Bronchial epithelial cell (primary cell): ENCODE measurements at regions not wholly inside any gene's neighbourhood (a gene's known extent, or its start where the extent isn't known, plus 50 kb on each side); places are given as distances from the start of the nearest gene placed in this dataset.
"Not testable (repeated sequence)": the region's sequence is repeated elsewhere in the genome, so short reads cannot be mapped to it uniquely, and the experiment has no call there.

ENCODE experiments used
- DNase-seq: peaks from one replicate; pipeline ENCODE4 v3.0.0-alpha.2; 2010; ENCODE audit warnings: low read depth
- FAIRE-seq: peaks from 2 replicates; lab custom pipeline; 2011; peaks lifted over from hg19 to GRCh38; lab: Jason Lieb, UNC
- H3K27me3 ChIP-seq: 2 replicates; pipeline ENCODE4 v1.5.1; 2011; ENCODE audit warnings: low read length; ENCODE audit not compliant: control insufficient read depth, insufficient read depth
- H3K36me3 ChIP-seq: 2 replicates; pipeline ENCODE4 v1.5.1; 2011; ENCODE audit warnings: low read length; ENCODE audit not compliant: control insufficient read depth, insufficient read depth
- H3K4me3 ChIP-seq: 2 replicates; pipeline ENCODE4 v1.5.1; 2011; ENCODE audit warnings: mild to moderate bottlenecking, low read depth, low read length, control low read depth
- CTCF ChIP-seq: IDR thresholded peaks from 2 replicates; pipeline ENCODE4 v1.5.1; 2011; ENCODE audit warnings: mild to moderate bottlenecking, moderate library complexity, low read length, control low read depth, inconsistent platforms; ENCODE audit not compliant: insufficient read depth, severe bottlenecking

- Histone ChIP-seq H3K36me3 (no peaks in the 10 kb centered on the region), H3K4me3 (no peak overlapping the region), H3K27me3 (no peaks in the 10 kb centered on the region)
- no peak for TF ChIP-seq CTCF
- no peak for FAIRE-seq
- DNase-seq, result peak; percentile 3
Observed at GRCh38 chr3:106473576-106474475, 605.0 kb upstream of the CBLB start.

GRCh38 chr3:106482451-106482850 is 613.6 kb upstream of the CBLB start:
- no peak for FAIRE-seq
- no peak overlapping the region for H3K4me3 ChIP-seq
- no peaks in the 10 kb centered on the region for H3K36me3 ChIP-seq
- no peaks in the 10 kb centered on the region for H3K27me3 ChIP-seq
- DNase-seq, result no peak
- TF ChIP-seq CTCF, result no peak

- Histone ChIP-seq H3K27me3 (no peaks in the 10 kb centered on the region), H3K4me3 (no peak overlapping the region), H3K36me3 (no peaks in the 10 kb centered on the region)
- no peak for TF ChIP-seq CTCF
- FAIRE-seq (no peak), DNase-seq (no peak)
Observed at GRCh38 chr3:106485217-106485616, 616.4 kb upstream of the CBLB start.

- no peaks in the 10 kb centered on the region for H3K36me3 ChIP-seq
- H3K4me3 ChIP-seq, result no peak overlapping the region
- no peak for TF ChIP-seq CTCF
- FAIRE-seq (no peak), DNase-seq (no peak)
- no peaks in the 10 kb centered on the region for H3K27me3 ChIP-seq
Observed at GRCh38 chr3:106485802-106486201, 617.0 kb upstream of the CBLB start.

- not testable (repeated sequence) for FAIRE-seq, H3K4me3 ChIP-seq, H3K27me3 ChIP-seq, DNase-seq, H3K36me3 ChIP-seq
Observed at GRCh38 chr3:106486945-106487639, 618.3 kb upstream of the CBLB start.

GRCh38 chr3:106488331-106488730 is 619.5 kb upstream of the CBLB start:
- no peak overlapping the region for H3K4me3 ChIP-seq
- TF ChIP-seq CTCF, result no peak
- H3K36me3 ChIP-seq, result no peaks in the 10 kb centered on the region
- DNase-seq, result no peak
- H3K27me3 ChIP-seq, result no peaks in the 10 kb centered on the region
- FAIRE-seq, result no peak
